Ureter (tissue), 1 donor: ENCODE measurements at regions not wholly inside any gene's neighbourhood (a gene's known extent, or its start where the extent isn't known, plus 50 kb on each side); places are given as distances from the start of the nearest gene placed in this dataset.
"Not testable (repeated sequence)": the region's sequence is repeated elsewhere in the genome, so short reads cannot be mapped to it uniquely, and the experiment has no call there.

Experiments used
- DNase-seq: peaks from one replicate; pipeline ENCODE4 v3.0.0-alpha.2; 2020; ENCODE audit warnings: low spot score
- donor health status: DM: yes; HTN: yes; CAD: no.

DNA sequence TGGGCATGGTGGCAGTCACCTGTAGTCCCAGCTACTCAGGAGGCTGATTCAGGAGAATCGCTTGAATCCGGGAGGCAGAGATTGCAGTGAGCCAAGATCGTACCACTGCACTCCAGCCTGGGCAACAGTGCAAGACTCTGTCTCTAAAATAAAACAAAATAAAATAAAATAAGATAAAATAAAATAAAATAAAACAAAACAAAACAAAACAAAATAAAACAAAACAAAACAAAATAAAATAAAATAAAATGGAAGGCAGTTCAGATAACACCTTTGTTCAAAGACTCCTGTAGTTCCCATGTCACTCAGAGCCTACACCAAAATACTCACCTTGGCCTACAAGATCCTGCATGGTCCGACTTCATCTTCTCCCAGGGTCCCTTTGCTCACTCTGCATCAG, 61.3 kb downstream of the SYF2 start:
- DNase-seq = not testable (repeated sequence)

DNA sequence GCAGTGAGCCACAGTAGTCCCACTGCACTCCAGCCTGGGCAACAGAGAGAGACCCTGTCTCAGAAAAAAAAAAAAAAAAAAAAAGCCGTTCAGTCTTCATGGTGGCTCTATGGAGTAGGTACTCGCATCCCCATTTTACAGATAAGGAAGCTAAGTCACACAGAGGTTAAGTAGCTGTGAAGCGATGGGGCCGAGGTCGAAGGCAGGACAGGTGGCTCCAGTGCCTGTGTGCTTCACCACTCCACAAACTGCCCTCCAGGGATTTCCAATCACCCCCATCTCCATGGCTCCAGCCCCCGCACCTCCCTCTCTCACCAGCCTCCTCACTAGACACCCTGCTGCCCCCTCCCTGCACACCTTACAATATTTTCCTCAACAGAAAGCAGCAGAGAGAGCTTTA, 61.9 kb downstream of the SYF2 start:
- DNase-seq = no peak

DNA sequence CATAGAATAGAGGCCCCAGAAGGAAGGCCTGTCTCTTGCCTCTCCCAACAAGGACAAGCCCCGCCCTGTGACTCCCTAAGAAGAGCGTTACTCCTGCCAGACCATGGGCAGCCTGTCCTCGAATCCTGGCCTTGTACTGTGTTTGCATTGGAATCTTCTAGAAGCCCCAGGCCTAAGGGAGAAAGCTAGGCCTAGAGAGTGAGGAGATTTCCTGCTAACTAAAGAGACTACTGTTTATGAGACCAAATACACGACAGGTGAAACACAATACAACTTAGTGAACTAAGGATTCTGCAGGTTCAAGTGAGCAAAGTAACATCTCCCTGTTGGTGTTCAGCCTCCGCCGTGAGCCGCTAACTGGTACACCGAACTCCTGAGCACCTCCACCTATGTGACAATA, 62.7 kb downstream of the SYF2 start:
- DNase-seq = no peak

DNA sequence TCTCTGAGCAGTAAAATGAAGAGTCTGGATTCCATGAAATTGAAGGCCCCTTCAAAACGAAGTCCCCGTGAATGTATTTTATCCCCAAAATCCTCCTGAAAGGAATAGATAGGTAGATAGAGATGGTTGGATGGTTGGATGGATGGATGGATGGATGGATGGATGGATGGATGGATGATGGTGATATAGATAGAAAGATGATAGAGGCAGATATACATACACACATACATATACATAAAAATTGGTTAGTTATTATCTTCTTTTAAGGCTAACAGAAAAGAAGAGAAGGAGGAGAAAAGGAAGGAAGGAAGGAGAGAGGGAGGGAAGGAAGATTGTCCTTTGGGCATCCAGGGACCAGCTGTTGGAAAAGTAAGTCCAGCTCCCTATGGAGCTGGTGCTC, 63.1 kb downstream of the SYF2 start:
- DNase-seq = no peak

DNA sequence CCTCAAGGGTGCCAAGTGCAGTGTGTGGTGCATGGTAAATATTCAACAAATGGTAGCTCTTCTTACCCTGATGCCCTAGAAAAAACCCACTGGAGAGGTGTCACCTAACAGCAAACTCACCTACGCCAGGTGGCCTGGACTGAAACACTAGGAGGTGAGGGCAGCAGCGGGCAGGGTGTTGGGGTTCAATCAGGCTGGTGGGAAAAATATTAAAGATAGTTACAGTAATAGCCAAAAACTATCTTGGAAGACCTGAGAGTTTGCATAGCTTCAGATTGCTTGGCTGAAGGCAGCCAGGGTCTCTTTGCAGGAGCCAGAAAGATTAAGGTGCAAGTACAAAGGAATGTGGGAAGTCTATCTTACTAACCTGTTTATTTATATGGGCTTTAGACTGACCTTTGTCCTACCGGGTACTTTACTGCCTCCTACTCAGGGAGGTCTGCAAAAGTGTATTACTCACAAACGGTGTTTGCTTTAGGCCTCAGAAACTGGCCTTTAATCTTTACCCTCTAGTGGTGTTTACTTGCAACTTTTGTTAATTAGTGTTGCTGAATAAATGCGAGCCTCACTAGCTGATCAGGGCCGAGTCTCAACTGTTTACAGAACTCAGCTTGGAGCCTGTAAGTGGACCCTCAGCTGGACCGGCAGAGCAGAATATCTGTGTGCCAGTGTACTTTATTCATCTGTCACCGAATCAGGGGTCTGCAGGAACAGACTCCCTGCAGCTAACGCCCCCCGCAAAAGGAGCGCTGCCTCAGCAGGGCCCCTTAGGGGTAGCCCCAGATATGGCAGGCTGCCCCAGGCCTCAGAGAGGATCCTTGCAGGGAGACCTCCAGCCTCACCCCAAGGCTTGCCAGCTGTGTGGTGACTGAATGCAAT, 63.9 kb downstream of the SYF2 start:
- no peak for DNase-seq

DNA sequence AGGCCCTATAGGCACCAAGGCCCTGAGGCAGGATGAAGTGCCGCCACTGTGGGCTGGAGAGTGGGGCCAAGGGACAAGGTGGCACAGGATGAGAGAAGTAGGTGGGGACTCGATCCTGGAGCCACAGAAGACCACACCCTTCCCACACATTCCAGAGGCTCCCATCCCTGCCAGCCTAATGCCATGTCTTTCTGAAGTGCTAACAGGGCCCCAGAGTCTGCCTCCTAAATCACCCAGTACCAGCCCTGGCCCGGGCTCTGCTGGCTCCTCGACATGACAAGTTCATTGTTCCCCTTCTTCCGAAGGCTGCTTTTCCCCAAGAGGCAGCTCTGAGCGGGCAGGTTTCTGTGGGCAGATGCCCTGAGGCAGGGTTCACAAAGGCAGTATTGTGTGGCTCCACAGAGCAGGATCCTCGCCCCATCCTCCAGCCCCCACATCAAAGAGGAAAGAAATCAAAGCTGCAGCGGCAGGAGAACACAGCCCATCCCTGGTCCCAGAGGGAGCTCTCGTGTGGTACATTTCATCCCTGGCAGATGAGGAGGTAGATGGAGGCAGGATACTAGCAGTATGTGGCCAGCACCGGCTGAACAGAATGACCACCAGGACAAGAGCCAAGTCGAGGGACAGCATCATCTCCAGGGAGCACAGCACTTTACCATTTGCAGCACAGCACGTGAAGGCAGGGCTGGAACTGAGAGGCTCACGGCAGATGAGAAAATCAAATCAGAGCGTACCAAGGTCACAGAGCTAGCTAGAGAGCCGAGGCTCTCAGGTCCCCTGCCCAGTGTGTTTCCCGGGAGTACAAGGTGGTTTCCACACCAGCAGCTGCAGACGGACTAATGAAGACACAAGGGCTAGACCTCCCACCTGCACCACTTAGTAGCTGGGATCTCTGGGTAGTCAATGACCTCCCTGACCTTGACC, 64.8 kb downstream of the SYF2 start:
- no peak for DNase-seq

DNA sequence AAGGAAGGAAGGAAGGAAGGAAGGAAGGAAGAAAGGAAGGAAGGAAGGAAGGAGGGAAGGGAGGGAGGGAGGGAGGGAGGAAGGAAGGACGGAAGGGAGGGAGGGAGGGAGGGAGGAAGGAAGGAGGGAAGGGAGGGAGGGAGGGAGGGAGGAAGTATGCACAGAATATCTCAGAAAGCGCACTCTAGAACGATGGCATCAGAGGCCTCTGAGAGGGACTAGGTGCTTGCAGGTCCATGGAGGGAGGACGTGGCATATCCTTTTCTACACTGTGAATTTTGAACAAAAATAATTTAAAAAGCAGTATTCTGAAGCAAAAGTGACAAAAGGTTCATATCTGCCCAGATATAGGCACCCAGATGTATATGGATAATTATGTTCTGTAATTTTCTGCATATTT, 65.5 kb downstream of the SYF2 start:
- DNase-seq = no peak

DNA sequence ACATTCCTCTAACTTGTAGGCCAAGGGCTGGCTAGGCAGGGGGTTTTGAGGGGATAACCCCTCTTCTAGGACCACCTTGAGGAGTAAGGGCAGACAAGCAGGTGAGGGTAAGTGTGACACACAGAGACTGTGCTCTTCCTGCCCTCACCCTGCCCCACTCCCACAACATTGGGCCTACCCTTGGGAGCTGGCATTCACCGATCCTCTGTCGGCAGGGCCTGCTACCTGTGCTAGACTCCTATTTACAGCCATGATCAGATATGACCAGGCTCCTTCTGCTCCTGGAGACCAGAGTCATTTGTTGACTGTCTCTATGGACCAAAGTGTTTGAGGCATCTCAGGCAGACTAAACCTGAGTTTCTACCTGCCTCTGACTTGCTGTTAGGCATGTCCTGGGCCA, 68.3 kb downstream of the SYF2 start:
- DNase-seq = no peak

DNA sequence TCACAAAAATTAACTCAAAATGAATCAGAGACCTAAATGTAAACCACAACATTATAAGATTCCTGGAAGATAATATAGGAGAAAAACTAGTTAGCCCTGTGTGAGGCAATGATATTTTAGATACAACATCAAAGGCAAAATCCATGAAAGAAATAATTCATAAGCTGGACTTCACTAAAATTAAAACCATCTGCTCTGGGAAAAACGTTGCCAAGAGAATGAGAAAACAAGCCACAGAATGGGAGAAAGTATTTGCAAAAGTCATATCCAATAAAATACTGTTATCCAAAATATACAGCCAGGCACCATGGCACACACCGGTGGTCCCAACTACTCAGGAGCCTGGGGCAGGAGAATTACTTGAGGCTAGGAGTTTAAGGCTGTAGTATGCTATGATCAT, 70.3 kb downstream of the SYF2 start:
- DNase-seq = no peak

DNA sequence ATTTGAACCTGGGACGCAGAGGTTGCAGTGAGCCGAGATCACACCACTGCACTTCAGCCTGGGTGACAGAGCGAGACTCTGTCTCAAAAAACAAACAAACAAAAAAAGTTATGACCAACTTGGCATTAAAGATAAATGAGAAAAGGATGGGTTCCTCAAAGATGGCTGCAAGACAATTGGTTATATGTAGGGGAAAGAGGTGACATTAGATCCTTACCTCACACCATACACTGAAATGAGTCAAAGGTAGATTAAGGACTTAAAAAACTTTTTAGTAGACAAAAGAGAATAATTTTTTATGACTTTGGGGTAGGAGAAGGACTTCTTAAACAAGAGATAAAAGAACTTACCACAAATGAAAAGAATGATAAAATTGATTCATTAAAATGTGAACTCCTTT, 74.5 kb downstream of the SYF2 start:
- no peak for DNase-seq

DNA sequence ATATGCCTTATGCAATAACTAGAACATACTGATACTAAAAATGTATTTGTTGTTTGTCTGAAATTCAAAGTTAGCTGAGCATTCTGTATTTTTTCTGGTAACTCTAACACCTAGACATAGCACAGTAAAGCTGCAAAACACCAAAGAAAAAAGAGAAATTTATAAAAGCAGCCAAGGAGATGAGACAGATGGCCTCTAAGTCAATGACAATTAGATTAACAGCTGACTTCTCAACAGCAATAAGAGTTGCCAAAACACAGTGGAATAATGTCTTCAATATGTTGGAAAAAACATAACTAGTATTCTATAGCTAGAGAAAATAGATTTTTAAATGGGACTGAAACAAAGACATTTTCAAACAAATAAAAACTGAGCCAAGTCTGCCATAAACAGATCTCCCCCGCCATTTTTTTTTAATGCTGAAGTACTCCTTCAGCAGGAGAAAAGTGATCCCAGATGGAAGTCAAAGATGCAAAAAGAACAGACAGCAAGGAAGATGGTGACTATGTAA, 81.3 kb downstream of the SYF2 start:
- no peak for DNase-seq

DNA sequence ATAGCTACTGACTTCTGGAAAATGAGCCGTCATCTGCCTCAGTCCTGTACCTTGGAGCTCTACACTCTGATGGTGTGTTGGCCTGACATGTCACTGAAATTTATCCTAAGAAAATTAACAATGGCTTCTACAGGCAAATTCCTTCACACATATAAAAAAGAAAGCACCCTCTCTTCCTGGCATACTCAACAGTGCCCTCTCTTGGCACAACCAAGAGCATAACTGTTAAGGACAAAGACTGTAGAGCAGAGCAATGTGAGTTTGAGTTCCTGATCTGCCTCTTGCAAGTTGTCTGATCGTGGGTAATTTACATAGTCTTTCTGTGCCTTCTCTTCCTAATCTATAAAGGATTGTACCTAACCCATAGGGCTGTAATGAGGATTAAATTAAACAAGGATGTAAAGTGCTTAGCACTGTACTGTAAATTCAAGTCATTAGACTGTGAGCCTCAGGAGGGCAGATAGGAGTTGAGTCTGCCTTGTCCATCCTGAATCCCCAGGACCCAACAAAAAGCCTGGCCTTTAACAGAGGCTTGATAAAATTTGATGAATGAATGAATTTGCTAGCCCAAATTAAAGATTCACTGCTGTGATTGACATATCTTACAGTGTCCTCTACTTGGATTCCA, 83.5 kb downstream of the SYF2 start:
- DNase-seq = no peak

DNA sequence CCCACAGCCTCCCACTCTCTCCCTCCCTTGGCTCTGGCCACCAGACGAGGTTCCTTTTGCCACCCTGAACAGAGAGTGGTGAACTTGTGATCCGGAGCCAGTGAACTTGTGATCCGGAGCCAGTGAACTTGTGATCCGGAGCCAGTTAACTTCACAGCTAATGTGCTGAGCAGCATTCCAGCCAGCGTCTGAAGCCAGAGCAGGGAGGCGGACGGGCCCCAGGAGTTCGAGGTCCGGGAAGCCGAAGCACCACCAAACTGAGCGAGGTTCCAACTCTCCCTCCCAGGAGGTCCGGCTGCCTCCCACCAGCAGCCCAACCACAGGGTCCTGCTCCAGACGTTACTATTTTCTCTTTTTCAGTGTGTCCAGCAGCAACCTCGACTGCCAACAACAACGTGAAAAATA, 85.8 kb downstream of the SYF2 start:
- no peak for DNase-seq

DNA sequence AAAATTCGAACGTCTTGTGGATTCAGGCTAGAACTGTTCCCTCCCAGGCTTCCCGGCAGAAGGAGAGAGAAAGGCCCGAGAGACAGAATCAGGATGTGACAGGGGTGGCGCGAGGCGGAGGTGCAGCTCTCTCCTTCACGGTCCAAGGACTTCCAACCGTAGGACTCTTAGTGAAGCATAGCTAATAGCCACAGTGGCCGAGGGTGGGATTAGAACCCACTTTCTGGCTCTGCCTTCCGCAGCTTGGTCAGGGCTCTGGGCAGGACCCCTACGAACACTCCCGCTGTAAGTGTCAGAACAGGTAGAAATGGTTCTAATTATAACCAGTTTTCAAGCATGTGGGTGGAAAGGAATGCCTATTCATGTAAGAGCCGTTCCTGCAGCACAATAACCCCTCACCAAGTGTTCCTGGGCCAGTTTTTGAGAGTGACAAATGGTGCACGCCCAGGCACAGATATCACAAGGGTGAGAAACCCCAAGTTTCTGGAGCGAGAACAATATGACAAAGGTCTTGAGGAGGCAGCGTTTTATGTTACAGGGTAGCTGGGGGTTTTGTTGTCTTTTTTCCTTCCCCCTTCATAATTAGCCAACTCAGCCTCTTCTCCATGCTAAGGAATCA, 86.4 kb downstream of the SYF2 start:
- no peak for DNase-seq

DNA sequence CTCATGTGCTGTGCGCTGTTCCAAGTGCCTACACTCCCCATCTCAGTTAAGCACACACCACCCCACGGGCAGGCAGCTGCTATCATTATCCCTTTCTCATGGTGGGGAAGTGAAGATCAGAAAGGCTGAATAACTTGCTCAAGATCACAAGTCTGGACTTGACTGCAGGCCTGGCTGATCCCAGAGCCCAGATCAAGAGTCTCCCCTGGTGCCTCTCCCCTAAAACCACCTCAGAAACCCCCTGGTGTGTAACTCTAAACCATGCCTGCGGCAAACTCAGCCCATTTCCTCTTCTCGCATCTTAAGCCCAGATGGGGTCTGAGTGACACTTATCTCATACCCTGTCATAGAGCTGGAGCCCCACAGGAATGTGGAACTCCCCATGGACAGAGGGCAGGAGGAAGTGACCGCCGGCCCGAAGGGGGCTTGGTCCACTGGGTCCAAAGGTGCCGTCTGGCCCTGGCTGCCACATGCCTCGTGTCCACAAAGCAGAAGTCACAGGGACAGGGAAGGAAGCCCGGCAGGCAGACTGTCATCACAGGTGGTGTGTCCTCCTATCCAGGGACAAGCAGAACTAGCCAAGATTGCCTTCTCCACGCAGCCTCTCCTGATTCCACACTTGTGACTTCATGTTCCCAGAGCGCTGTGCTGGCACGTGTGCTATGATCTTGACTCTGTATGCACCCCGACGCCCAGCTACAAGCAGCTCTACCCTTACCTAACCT, 92.1 kb downstream of the SYF2 start:
- no peak for DNase-seq

DNA sequence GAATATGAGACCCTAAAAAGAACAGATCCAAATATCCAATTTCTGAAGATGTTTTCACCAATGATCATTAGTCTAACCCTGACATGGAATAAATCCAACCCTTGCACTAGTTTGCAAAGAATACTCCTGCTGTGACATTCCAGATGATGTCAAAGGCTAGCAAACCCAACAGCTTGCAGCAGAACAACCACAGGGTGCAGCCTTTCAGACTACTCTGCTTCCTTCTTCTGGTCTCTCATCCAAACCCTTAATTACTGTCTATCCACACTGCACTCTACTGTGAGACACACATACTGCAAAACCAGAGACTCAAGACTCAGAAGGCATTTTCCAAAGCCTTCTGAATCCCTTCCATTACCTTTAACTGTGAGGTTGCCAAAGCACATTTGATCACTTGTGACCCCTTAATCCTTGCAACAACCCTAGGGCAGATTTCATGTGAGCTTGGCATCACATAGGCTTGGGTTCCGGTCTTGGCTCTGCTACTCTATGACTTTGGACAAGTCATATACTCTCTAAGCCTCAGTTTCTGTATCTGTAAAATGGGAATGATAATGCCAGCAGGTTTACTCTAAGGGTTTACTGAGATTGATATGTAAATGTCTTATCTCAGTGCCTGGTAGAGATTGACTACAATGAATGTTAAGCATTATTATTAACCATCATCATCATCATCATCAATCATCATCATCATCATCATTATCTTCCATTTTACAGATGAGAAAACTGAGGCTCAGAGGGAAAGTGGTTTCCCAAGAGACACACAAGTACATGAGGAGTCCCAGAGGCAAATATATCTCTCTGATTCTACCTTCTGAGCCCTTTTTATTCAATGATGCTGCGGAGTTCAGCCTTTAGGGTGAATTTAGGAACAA, 94.5 kb downstream of the SYF2 start:
- no peak for DNase-seq

DNA sequence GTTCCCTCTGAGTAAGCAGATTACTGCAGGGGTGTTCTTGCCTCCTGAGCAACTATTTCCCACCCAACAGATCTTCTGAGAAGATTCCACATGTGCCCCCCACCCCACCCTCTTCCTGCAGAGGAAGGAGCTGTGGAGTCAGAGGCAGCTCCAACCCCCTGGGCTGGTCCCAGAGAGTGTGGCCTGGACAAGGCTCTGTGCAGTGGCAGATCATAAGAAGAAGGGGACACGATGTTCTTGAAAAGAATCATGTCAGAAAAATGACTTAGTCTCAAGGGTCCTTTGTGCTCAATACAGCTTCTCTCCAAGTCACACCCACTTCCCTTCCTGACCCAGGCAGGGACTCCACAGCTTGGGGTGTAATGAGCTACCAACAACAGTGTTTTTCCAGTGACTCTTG, 95.2 kb downstream of the SYF2 start:
- peak; percentile 13 for DNase-seq

DNA sequence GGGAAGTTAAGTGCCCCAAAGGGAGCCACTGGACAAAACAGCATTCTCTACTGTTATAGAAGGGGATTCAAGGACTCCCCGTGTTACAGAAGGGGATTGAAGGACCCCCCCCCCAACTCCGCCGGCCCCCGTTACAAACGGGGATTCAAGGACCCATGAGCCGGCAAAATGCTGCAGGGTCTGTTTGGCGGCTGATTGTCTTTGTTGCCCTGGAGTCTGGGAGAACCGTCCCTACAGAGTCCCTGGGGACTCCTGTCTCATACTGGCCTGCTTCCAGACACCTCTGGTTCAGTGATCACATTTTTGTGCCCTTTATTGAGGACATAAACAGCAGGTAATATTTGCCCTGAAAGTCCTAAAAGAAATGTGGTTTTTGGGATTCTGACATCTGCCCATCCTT, 96.4 kb downstream of the SYF2 start:
- peak; percentile 18 for DNase-seq

DNA sequence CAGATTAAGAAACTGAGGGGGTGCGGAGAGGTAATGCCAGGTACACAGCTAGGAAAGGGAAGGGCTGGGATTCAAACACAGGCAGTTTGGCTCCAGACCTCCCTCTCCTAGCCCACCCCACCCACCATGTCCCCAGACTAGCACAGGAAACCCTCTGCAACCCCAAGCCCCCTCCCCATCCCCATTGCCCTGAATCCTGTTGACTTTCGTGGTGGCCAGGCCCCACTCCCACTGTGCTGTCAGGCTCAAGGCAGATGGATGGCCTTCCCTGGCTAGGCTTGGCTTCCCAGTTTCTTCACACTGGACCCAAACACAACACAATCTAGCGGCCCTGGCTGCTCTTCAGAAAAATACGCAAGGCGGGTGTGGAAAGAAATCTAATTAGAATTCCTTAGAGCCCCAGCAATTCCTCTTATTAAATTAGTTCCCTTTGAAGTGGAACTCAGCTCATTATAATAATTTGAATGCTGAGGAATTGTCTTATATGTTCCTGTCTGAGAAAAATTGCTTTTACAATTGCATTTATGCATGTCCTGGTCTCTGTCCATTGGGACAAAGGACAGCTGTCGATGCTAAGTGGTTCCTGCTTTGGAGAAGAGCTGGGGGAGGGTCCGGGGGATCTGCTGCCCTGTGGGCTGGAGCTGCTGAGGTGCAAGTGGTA, 97.4 kb downstream of the SYF2 start:
- DNase-seq = peak; percentile 18

DNA sequence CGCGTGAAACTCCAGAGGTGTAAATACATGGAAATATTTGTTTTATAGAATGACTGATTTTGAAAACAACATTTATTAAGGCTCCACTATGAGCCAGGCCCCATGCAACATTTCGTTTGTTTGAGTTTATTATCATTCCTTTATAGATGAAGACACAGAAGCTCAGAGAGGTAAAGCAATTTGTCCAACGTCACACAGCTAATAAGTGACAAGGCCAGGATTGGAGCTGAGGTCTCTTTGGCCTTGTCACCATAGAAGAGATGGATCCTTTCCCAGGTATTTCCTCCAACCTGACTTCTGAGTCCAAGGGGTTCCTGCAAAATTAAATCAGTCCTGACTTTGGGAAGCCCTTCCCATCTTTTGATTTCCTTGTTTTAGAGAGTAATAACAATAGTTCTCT, 98.0 kb downstream of the SYF2 start:
- no peak for DNase-seq
